PFSK-1 (cell line): ENCODE measurements at regions not wholly inside any gene's neighbourhood (a gene's known extent, or its start where the extent isn't known, plus 50 kb on each side); places are given as distances from the start of the nearest gene placed in this dataset.

ENCODE experiments used
- POLR2AphosphoS5 ChIP-seq: IDR thresholded peaks from 2 replicates; pipeline ENCODE4 v1.6.1; 2012; ENCODE audit warnings: low read depth, mild to moderate bottlenecking, control low read depth, low read length, moderate library complexity
- REST ChIP-seq, 2 experiments: IDR thresholded peaks; 2 replicates each; pipeline versions ENCODE4 v1.6.1 to v1.8.0; 2011 to 2012; ENCODE audit warnings: low read depth in 2 of 2, low read length in 2 of 2, control low read depth in 1 of 2, inconsistent platforms in 1 of 2, mild to moderate bottlenecking in 1 of 2, moderate library complexity in 1 of 2; ENCODE audit not compliant: insufficient read depth in 1 of 2

GRCh38 chr16:72626623-72627022 lies 421.3 kb downstream of the ZFHX3 start:
- TF ChIP-seq REST (IDR thresholded peaks at IDR 0.05; ENCODE audit: insufficient read depth in 1 of 2, low read depth in 2 of 2, low read length in 2 of 2): no peak
- no peak for TF ChIP-seq POLR2AphosphoS5
